ENCODE measurements at regions not wholly inside any gene's neighbourhood (a gene's known extent, or its start where the extent isn't known, plus 50 kb on each side); places are given as distances from the start of the nearest gene placed in this dataset.

- no peak for TF ChIP-seq CTCF (IDR thresholded peaks at IDR 0.05)
- TF ChIP-seq POLR2A (IDR thresholded peaks at IDR 0.05) = no peak
These were observed 145.1 kb downstream of the UQCRFS1 start for GRCh38 chr19:29067831-29068230.
